Activated T-cell treated with anti-CD3 and anti-CD28 coated beads, Interleukin-2, amount 50 U/mL, for 72 hours (primary cell): ENCODE measurements at regions not wholly inside any gene's neighbourhood (a gene's known extent, or its start where the extent isn't known, plus 50 kb on each side); places are given as distances from the start of the nearest gene placed in this dataset.
"Not testable (repeated sequence)": the region's sequence is repeated elsewhere in the genome, so short reads cannot be mapped to it uniquely, and the experiment has no call there.

ENCODE experiments used
- ATAC-seq, 2 donors: fragments of 150-1000 bp; cut with Tn5 transposase; replicated peaks in 1 of 2; 2 replicates each; pipeline ENCODE4 v1.10.0; 2021; ENCODE audit warnings: moderate library complexity in 2 of 2, mild to moderate bottlenecking in 1 of 2
- DNase-seq, 2 donors: peaks; one replicate each; pipeline ENCODE4 v3.0.0; 2021 to 2022; ENCODE audit warnings: mixed read lengths in 1 of 2
- H3K27ac Mint-ChIP-seq: one replicate; pipeline ENCODE4 v1.8.0; 2022; ENCODE audit warnings: mild to moderate bottlenecking, moderate library complexity, mixed read lengths
- H3K27me3 Mint-ChIP-seq: one replicate; pipeline ENCODE4 v1.8.0; 2022; ENCODE audit warnings: low read depth, mixed read lengths
- H3K36me3 Mint-ChIP-seq, 2 donors: one replicate each; pipeline ENCODE4 v1.8.0; 2022; ENCODE audit warnings: mixed read lengths in 2 of 2, mild to moderate bottlenecking in 1 of 2; ENCODE audit not compliant: insufficient read depth in 2 of 2
- H3K4me1 Mint-ChIP-seq: one replicate; pipeline ENCODE4 v1.8.0; 2022; ENCODE audit warnings: low read depth, mixed read lengths
- H3K4me3 Mint-ChIP-seq, 2 donors: one replicate each; pipeline ENCODE4 v1.8.0; 2022; ENCODE audit warnings: mild to moderate bottlenecking in 2 of 2, mixed read lengths in 2 of 2, moderate library complexity in 2 of 2
- H3K9me3 Mint-ChIP-seq, 2 donors: one replicate each; pipeline ENCODE4 v1.8.0; 2022; ENCODE audit warnings: mixed read lengths in 2 of 2

- ATAC-seq (no peak), DNase-seq (no peak)
- Mint-ChIP-seq H3K9me3 (peaks cover 1 to 3% of the 10 kb centered on the region in 2 donors), H3K36me3 (no peaks in the 10 kb centered on the region), H3K4me1 (no peaks in the 10 kb centered on the region), H3K27ac (no peak overlapping the region), H3K4me3 (no peak overlapping the region), H3K27me3 (no peaks in the 10 kb centered on the region)
These were observed 325.8 kb downstream of the PRR16 start for GRCh38 chr5:120789918-120790317.

DNA sequence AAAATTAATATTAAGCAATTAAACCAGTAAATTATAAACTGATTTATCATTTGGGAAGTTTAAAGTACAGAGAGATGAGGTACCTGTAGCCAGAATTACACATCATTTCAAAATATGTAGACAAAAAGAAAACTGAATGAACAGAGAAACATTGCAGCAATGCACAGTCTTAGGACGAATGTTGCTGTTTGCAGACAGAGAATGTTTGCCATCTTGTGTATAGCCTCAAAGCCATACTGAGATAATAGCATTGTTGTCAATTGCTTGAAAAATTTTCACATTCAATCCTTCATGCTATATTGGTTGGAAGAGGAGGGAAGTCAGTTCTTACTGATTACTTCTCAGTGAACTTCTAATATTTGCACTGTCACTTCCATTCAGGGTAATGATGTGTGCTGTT is 326.2 kb downstream of the PRR16 start:
- no peak for DNase-seq
- no peaks in the 10 kb centered on the region for H3K36me3 Mint-ChIP-seq
- no peaks in the 10 kb centered on the region for H3K4me1 Mint-ChIP-seq

GRCh38 chr5:120792477-120792876 is 328.4 kb downstream of the PRR16 start:
- Mint-ChIP-seq H3K4me3 (no peak overlapping the region), H3K9me3 (peaks cover 1 to 3% of the 10 kb centered on the region in 2 donors), H3K36me3 (no peaks in the 10 kb centered on the region), H3K27me3 (no peaks in the 10 kb centered on the region), H3K27ac (no peak overlapping the region), H3K4me1 (no peaks in the 10 kb centered on the region)
- no peak for ATAC-seq
- DNase-seq = no peak

More for the DNA sequence above, 326.2 kb downstream of the PRR16 start:
- H3K4me3 Mint-ChIP-seq = no peak overlapping the region
- H3K27ac Mint-ChIP-seq = no peak overlapping the region
- no peaks in the 10 kb centered on the region for H3K27me3 Mint-ChIP-seq
- peaks cover 1 to 3% of the 10 kb centered on the region in 2 donors for H3K9me3 Mint-ChIP-seq
- no peak for ATAC-seq

- no peaks in the 10 kb centered on the region for H3K27me3 Mint-ChIP-seq
- no peaks in the 10 kb centered on the region for H3K36me3 Mint-ChIP-seq
- peaks cover 1 to 3% of the 10 kb centered on the region in 2 donors for H3K9me3 Mint-ChIP-seq
- no peak for ATAC-seq
- no peak overlapping the region for H3K27ac Mint-ChIP-seq
- no peak overlapping the region for H3K4me3 Mint-ChIP-seq
- DNase-seq = no peak
- no peaks in the 10 kb centered on the region for H3K4me1 Mint-ChIP-seq
These were observed 330.0 kb downstream of the PRR16 start for GRCh38 chr5:120794121-120794520.

DNA sequence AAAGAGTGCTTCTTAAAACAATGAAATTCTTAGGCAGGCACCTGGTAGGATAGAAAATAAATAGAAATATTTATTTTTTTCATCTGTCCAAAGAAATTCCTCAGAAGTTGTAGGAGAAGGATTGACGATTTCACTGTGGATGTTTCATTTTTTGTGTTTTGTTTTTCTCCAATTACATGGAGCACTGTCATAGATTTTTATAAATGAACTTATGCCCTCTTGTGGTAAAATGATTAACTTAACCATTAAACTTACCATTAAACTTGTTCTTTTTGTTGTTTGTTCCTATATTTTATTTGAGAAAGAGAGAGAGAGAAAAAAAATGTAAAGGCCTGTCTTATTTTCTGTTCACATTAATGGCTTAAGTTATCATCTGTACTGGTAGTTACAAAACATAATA is 339.2 kb downstream of the PRR16 start:
- H3K27me3 Mint-ChIP-seq = no peaks in the 10 kb centered on the region
- H3K4me3 Mint-ChIP-seq = no peak overlapping the region
- no peak overlapping the region for H3K27ac Mint-ChIP-seq
- DNase-seq (no peak), ATAC-seq (no peak)
- H3K4me1 Mint-ChIP-seq = no peaks in the 10 kb centered on the region
- H3K36me3 Mint-ChIP-seq = no peaks in the 10 kb centered on the region
- H3K9me3 Mint-ChIP-seq = peaks cover 5 to 7% of the 10 kb centered on the region in 2 donors

GRCh38 chr5:120805131-120805530 is 341.0 kb downstream of the PRR16 start:
- H3K9me3 Mint-ChIP-seq = peaks cover 3 to 7% of the 10 kb centered on the region in 2 donors
- no peaks in the 10 kb centered on the region for H3K36me3 Mint-ChIP-seq
- no peak overlapping the region for H3K27ac Mint-ChIP-seq
- no peak overlapping the region for H3K4me3 Mint-ChIP-seq
- DNase-seq (no peak), ATAC-seq (no peak)
- H3K27me3 Mint-ChIP-seq = no peaks in the 10 kb centered on the region
- no peaks in the 10 kb centered on the region for H3K4me1 Mint-ChIP-seq

GRCh38 chr5:120806202-120806601 is 342.1 kb downstream of the PRR16 start:
- Mint-ChIP-seq H3K4me3 (no peak overlapping the region), H3K36me3 (no peaks in the 10 kb centered on the region), H3K27ac (no peak overlapping the region), H3K4me1 (no peaks in the 10 kb centered on the region), H3K9me3 (peaks cover 3 to 7% of the 10 kb centered on the region in 2 donors), H3K27me3 (no peaks in the 10 kb centered on the region)
- ATAC-seq (no peak), DNase-seq (no peak)

- Mint-ChIP-seq H3K36me3 (no peaks in the 10 kb centered on the region), H3K4me3 (no peak overlapping the region), H3K27ac (no peak overlapping the region), H3K4me1 (no peaks in the 10 kb centered on the region), H3K27me3 (no peaks in the 10 kb centered on the region), H3K9me3 (peaks cover 0 to 4% of the 10 kb centered on the region in 2 donors)
- no peak for DNase-seq
- ATAC-seq = no peak
These were observed 344.0 kb downstream of the PRR16 start for GRCh38 chr5:120808135-120808534.

DNA sequence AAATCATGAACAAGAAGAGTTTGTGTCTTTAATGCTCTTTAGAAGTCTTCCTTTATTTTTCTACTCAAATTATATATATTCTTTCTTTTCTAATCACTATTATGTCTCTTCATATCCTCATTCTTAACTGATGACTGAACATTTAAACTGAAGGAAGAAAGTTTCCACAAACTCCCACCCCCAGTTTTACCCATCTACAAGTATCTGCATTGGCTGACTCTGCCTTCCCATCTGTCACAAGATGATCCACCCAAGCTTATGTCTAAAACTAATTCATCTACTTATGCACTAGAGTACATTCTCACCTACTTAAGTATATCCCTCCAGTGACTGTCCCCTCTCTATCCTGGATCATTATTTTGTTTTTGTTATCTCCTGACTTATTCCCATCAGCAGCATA is 344.5 kb downstream of the PRR16 start:
- ATAC-seq (no peak), DNase-seq (no peak)
- Mint-ChIP-seq H3K4me1 (no peaks in the 10 kb centered on the region), H3K36me3 (no peaks in the 10 kb centered on the region), H3K27ac (no peak overlapping the region), H3K27me3 (no peaks in the 10 kb centered on the region), H3K4me3 (no peak overlapping the region), H3K9me3 (peaks cover 0 to 7% of the 10 kb centered on the region in 2 donors)

GRCh38 chr5:120813551-120813950 is 349.5 kb downstream of the PRR16 start:
- ATAC-seq = no peak
- Mint-ChIP-seq H3K27me3 (no peaks in the 10 kb centered on the region), H3K9me3 (peaks cover 5 to 7% of the 10 kb centered on the region in 2 donors), H3K27ac (no peak overlapping the region), H3K4me1 (no peaks in the 10 kb centered on the region), H3K36me3 (peaks cover 0 to 2% of the 10 kb centered on the region in 2 donors), H3K4me3 (no peak overlapping the region)
- no peak for DNase-seq

DNA sequence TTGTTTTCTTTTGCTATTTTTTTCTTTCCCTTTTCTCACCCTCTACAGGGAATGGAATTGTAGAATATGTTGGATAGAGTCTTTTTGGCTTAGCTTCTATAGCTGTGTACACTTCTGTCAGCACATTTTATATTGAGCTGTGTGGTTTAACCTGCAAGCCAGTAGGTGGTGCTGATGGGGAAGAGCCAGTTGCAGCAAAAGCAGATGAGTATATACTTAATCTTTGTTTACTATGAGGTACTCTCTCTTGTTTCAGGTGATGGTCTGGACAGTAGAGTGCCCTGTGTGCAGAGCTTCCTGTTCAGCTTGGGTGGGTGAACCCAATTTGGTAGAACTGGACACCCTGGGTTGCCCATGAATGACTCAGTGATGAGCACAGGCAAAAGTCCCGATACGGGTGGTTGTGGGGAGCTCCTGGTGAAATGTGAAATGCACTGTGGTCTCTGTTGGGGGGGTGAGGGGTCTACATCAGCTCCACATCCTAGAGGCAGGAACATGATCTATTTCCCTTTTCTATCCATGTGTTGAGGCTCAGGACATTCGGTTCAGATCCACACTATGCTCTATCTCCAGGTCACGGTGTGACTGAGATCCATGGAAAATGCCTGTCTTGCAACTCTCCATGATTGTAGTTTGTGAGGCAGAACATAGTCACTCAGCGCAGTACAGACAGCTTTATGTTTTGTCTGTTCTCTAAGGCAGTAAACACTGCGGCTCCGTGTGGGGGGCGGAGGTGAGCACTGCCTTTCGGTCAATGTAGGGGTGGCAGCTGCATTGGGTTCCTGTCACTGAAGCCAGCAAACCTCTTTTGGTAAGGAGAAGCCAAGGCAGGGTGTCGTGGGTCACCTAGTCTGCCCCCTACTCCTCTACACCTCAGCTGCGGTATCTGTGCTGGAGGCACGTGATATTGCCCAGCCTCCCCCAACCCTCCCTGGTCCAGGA is 353.2 kb downstream of the PRR16 start:
- Mint-ChIP-seq H3K4me1 (no peaks in the 10 kb centered on the region), H3K4me3 (no peak overlapping the region), H3K27me3 (no peaks in the 10 kb centered on the region), H3K36me3 (peaks cover 0 to 4% of the 10 kb centered on the region in 2 donors), H3K27ac (no peak overlapping the region), H3K9me3 (peaks cover 5 to 8% of the 10 kb centered on the region in 2 donors)
- no peak for DNase-seq
- no peak for ATAC-seq

DNA sequence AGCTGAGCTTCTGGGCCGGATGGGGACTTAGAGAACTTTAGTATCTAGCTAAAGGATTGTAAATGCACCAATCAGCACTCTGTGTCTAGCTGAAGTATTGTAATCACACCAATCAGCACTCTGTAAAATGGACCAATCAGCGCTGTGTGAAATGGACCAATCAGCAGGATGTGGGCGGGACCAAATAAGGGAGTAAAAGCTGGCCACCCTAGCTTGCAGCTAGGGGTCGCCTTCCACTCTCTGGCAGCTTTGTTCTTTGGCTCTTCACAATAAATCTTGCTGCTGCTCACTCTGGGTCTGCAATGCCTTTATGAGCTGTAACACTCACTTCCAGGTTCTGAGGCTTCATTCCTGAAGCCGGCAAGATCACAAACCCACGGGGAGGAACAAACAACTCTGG is 354.0 kb downstream of the PRR16 start:
- no peak for ATAC-seq
- H3K4me3 Mint-ChIP-seq = no peak overlapping the region
- H3K36me3 Mint-ChIP-seq = peaks cover 0 to 4% of the 10 kb centered on the region in 2 donors
- H3K27me3 Mint-ChIP-seq = no peaks in the 10 kb centered on the region
- no peak for DNase-seq
- no peaks in the 10 kb centered on the region for H3K4me1 Mint-ChIP-seq
- no peak overlapping the region for H3K27ac Mint-ChIP-seq
- H3K9me3 Mint-ChIP-seq = peaks cover 5 to 8% of the 10 kb centered on the region in 2 donors

DNA sequence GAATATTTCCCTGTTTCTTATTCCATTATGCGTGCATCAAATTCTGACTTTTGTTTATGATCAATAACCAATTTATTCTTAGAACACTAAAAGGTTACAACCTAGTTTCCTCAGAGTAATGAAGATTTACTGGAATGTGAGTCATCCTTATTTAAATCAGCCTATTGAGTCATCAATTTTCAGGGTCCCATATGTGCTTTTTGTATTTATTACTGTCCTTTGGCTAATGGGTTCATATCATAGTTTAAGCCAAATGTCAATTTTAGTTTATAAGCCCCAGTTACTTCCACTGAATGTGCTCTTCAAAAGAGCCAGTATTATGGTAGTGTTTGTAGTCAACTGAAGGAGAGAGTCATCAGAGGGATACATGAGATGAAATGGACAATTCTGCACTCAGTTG is 359.2 kb downstream of the PRR16 start:
- H3K36me3 Mint-ChIP-seq = peaks cover 0 to 2% of the 10 kb centered on the region in 2 donors
- no peak for DNase-seq
- no peaks in the 10 kb centered on the region for H3K27me3 Mint-ChIP-seq
- H3K4me1 Mint-ChIP-seq = no peaks in the 10 kb centered on the region
- H3K4me3 Mint-ChIP-seq = no peak overlapping the region
- H3K9me3 Mint-ChIP-seq = peaks cover 0 to 1% of the 10 kb centered on the region in 2 donors
- ATAC-seq = no peak
- H3K27ac Mint-ChIP-seq = no peak overlapping the region

DNA sequence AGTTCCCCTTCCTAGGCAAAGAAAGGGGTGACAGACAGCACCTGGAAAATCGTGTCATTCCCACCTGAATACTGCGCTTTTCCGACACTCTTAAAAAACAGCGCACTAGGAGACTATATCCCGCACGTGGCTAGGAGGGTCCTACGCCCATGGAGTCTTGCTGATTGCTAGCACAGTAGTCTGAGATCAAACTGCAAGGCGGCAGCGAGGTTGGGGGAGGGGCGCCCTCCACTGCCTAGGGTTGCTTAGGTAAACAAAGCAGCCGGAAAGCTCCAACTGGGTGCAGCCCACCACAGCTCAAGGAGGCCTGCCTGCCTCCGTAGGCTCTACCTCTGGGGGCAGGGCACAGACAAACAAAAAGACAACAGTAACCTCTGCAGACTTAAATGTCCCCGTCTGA is 367.5 kb downstream of the PRR16 start:
- H3K9me3 Mint-ChIP-seq, H3K27ac Mint-ChIP-seq, H3K27me3 Mint-ChIP-seq, H3K4me3 Mint-ChIP-seq, DNase-seq, ATAC-seq, H3K36me3 Mint-ChIP-seq, H3K4me1 Mint-ChIP-seq: not testable (repeated sequence)
